HG02571 (cell line): ENCODE measurements at regions not wholly inside any gene's neighbourhood (a gene's known extent, or its start where the extent isn't known, plus 50 kb on each side); places are given as distances from the start of the nearest gene placed in this dataset.
"Not testable (repeated sequence)": the region's sequence is repeated elsewhere in the genome, so short reads cannot be mapped to it uniquely, and the experiment has no call there.

Experiments
- ATAC-seq: cut with Tn5 transposase; IDR thresholded peaks from one replicate; pipeline ENCODE4 v1.9.1; 2021; ENCODE audit warnings: mild to moderate bottlenecking, moderate library complexity; ENCODE audit not compliant: unreplicated experiment

- no peak for ATAC-seq
Measured at GRCh38 chr18:995629-996028, 91.0 kb downstream of the ADCYAP1 start.

GRCh38 chr18:997499-997898 is 92.8 kb downstream of the ADCYAP1 start:
- ATAC-seq, result no peak

GRCh38 chr18:998936-999335 is 94.3 kb downstream of the ADCYAP1 start:
- ATAC-seq, result no peak

- no peak for ATAC-seq
Measured at GRCh38 chr18:1002653-1003178, 98.0 kb downstream of the ADCYAP1 start.

GRCh38 chr18:1003499-1003898 is 98.8 kb downstream of the ADCYAP1 start:
- no peak for ATAC-seq

DNA sequence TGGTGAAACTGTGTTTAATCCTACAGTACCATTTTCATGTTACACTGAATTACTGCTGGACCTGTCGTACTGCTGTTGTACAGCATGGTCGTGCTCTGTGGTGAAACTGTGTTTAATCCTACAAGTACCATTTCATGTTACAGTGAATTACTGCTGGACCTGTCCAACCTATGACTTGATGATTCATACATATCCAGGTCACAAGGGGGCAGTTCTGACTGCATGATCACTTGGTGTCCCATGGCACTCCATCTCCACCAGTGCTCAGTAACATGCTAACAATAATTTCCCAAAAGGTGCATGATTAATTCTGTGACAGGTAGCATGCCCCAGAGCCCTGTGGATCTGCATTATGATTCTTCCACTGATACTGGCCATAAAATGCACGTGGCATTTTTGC is 101.6 kb downstream of the ADCYAP1 start:
- no peak for ATAC-seq

- no peak for ATAC-seq
Measured at GRCh38 chr18:1006965-1007364, 102.3 kb downstream of the ADCYAP1 start.

DNA sequence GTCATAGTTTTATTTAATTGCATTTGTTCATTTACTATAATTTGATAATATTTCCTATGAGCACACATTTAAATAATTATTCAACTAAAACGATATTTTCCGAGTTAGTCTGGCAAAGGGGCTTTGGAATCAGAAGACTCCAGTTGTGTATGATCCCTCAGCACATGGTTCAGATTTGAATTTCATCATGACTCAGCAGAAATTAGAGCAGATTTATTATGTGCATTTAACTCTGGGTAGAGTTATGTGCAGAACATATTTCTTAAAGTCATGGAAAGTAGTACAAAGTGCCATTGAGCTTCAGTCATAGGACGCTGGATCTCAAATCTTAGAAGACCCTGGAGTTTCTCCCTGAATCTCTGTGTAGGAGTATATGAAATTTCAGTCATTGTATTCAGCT is 106.7 kb downstream of the ADCYAP1 start:
- no peak for ATAC-seq

GRCh38 chr18:1012775-1013174 is 108.1 kb downstream of the ADCYAP1 start:
- no peak for ATAC-seq

GRCh38 chr18:1013951-1014350 is 109.3 kb downstream of the ADCYAP1 start:
- ATAC-seq, result no peak

GRCh38 chr18:1014509-1014908 is 109.8 kb downstream of the ADCYAP1 start:
- no peak for ATAC-seq

- ATAC-seq, result no peak
Measured at GRCh38 chr18:1014951-1015624, 110.4 kb downstream of the ADCYAP1 start.

- ATAC-seq, result no peak
Measured at GRCh38 chr18:1015777-1016176, 111.1 kb downstream of the ADCYAP1 start.

- ATAC-seq, result no peak
Measured at GRCh38 chr18:1017227-1018058, 112.8 kb downstream of the ADCYAP1 start.

DNA sequence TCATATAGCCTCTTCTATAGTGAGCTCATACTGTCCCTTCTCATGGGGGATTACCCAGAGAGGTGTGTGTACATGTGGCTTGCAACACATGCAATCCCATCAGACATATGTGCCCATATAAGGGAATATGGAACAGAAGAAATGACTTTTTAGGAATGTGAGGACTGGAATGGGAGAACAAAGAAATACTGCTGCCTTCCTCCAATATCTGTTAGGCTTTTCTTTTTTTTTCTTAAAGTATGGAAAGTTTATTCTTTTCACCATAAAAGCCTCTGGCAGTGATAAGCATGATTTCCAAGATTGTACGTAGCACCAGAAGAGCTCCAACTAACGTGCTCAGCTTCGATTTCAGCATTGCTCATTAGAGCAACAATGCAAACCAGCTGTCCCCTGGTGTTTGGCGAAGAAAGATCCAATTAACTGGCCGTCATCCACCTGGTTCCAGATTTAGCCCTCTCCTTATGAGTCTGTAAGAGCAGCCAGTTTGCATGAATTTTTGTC is 113.6 kb downstream of the ADCYAP1 start:
- ATAC-seq, result no peak

DNA sequence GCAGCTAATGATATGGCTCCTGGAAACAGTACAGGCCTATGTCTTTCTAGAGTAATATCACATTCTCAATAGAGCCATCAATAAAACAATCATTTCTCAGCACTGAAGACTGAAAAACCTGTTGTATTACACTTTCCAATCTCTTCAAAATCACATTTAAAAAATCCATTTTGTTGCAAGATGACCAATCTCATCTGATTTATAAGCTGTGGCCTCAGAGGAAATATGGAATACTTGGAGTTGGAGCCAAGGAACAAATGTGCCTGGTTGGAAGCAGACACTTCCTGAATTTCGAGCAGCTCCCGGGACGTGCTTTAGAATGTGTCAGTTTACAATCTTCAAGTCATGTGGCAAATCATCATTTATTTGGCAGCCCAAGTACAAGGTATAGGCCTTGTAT is 114.5 kb downstream of the ADCYAP1 start:
- ATAC-seq, result no peak

GRCh38 chr18:1020731-1021344 is 116.2 kb downstream of the ADCYAP1 start:
- ATAC-seq, result no peak

DNA sequence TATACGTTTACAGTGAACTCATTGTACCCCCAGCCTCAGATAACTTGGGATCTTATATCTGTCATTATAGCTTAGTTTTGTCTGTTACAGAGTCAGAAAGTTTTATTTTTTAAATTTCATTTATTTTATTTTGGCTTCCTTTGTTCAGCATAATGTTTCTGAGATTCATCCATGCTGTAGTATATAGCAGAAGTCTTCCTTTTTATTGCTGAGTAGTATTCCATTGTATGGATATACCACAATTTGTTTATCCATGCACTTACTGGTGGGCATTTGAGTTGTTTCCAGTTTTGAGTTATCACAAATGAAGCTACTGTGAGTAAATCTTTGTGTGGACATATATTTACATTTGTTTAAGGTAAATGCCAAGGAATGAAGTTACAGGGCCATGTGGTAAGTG is 122.3 kb downstream of the ADCYAP1 start:
- ATAC-seq, result no peak

DNA sequence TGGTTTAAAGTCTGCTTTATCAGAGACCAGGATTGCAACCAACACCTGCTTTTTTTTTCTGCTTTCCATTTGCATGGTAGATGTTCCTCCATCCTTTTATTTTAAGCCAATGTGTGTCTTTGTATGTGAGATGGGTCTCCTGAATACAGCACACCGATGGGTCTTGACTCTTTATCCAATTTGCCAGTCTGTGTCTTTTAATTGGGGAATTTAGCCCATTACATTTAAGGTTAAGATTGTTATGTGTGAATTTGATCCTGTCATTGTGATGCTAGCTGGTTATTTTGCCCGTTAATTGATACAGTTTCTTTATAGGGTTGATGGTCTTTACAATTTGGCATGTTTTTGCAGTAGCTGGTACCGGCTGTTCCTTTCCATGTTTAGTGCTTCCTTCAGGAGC is 128.4 kb downstream of the ADCYAP1 start:
- ATAC-seq, result not testable (repeated sequence)

GRCh38 chr18:1034971-1035370 is 130.3 kb downstream of the ADCYAP1 start:
- ATAC-seq, result no peak

DNA sequence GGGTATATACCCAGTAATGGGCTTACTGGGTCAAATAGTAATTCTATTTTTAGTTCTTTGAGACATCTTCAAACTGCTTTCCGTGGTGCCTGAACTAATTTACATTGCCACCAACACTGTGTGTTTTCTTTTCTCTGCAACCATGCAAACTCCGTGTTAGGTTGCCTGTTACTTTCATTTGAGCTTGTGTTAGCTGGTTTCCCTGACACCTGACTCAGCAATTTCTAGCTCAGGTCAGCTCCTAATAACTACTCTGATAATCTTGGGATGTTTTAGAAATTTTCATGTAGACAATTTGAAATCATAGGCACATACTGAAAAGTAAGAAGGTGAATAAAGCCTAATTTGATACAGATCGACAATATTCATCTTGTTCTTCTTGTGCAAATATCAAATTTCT is 132.3 kb downstream of the ADCYAP1 start:
- ATAC-seq, result no peak

DNA sequence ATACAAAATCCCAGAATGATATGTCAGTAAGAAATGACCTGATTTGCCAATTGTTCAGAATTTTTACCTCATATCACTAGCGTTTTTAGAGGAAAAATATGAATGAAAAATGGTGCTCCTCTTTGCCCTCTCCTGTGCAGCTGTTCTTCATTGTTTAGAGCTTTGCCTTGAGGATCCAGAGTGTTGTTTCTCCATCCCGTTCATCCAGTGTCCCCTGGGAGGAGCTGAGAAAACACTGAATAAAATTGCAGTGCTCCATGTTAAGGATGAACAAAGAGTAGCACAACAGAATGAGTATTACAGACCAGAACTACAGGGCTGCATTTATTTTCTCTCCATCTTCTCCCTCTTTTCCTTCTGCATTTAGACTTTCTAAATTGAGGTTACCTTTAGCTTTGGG is 133.1 kb downstream of the ADCYAP1 start:
- no peak for ATAC-seq
